NCI-H2196 treated with DMSO at 0.1 percent for 48 hours (cell line): ENCODE measurements at regions not wholly inside any gene's neighbourhood (a gene's known extent, or its start where the extent isn't known, plus 50 kb on each side); places are given as distances from the start of the nearest gene placed in this dataset.
A peak's percentile ranks its signal among the peaks of the same experiment; 100 is the strongest.
"Not testable (repeated sequence)": the region's sequence is repeated elsewhere in the genome, so short reads cannot be mapped to it uniquely, and the experiment has no call there.

Experiments used
- DNase-seq: peaks from one replicate; lab custom pipeline; 2025; ENCODE audit not compliant: unreplicated experiment; lab: John Stamatoyannopoulos, UW

GRCh38 chr13:110012102-110012739 is 225.8 kb upstream of the IRS2 start:
- no peak for DNase-seq

- DNase-seq: no peak
Measured at GRCh38 chr13:110010404-110011138, 224.2 kb upstream of the IRS2 start.

DNA sequence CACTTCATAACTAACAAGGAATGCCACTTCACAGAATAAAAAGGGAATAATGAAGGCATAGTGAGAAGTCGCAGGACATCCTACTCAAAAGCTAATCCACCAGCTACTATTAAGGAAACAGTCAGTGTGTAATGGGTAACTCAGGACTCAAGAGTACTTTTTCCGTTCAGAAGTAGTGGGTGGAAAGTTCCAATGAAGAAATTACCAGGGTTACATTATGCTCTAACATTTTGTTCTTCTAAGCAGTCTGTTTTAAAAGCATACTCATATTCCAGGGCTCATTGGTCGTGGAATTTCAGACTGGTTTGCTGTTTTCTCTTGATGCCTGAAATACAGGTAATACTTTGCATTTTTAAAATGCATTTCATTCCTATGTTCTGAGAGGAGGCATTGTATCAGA is 222.4 kb upstream of the IRS2 start:
- DNase-seq: no peak

GRCh38 chr13:110006304-110006703 is 219.9 kb upstream of the IRS2 start:
- DNase-seq: peak; percentile 4

- no peak for DNase-seq
Measured at GRCh38 chr13:110005563-110005962, 219.2 kb upstream of the IRS2 start.

GRCh38 chr13:110004814-110005213 is 218.4 kb upstream of the IRS2 start:
- DNase-seq: no peak

DNA sequence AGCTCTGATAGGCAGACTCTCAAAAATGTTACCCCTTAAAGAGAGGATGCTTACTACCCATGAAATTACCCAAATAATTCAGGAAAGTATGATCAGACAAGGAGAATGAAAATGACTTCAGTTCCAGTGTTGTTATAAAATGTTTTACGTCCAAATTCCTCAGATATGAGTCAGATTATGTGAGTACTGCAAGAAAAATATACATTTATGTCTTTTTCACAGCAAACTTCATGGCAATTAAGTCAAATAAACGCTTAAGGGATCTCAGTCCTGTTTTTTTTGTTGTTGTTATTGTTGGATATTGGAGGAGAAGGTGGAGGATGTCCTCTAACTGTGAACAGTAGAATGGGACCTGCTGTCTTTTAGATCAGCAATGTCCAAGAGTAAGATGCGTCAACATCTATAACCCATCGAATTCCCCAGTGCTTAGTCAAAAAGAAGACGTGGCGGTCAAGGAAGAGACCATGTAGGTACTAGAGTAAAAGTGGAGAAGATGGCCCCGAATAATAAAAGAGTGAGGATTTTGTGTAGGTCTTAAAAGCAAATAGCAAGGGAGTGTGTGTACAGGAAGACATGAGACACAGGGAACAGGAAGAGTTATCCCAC is 215.4 kb upstream of the IRS2 start:
- no peak for DNase-seq

DNA sequence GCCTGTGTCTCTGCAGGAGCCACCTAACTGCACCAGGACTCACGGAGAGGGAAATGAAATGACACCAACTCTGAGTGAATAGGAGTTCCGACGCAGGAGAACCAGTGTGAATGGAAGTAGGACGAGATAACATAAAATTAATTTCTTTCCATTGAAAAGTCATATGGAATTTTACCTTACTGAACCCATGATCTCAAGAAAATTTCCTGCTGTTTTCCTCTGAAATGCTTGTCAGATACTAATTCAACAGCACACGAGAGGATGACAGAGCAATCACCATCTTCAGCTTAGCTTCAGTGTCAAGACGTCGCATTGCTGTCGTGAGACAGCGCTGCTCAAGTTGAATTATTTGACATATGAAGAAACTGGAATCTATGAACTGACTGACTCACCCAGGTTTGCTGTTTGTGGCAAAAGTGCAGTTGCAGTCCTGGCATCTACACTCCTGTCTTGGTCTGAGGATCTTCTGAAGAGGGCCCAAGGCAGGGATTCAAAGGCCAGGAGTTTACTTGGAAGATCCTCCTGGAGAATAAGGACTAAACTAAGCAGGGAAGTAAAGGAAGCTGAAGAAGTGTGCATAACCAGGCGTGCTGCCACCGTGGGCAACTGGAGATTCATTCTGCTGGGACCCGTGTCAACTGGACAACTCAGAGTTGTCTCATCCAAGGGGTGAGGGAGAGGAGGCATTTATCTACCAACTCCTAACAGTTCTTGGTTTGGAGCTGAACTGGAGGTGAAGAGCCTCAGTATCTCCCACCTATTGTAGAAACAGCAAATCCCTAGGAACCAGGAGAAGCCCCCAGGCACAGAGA is 214.4 kb upstream of the IRS2 start:
- DNase-seq: no peak

- no peak for DNase-seq
Measured at GRCh38 chr13:109999659-110000533, 213.5 kb upstream of the IRS2 start.

DNA sequence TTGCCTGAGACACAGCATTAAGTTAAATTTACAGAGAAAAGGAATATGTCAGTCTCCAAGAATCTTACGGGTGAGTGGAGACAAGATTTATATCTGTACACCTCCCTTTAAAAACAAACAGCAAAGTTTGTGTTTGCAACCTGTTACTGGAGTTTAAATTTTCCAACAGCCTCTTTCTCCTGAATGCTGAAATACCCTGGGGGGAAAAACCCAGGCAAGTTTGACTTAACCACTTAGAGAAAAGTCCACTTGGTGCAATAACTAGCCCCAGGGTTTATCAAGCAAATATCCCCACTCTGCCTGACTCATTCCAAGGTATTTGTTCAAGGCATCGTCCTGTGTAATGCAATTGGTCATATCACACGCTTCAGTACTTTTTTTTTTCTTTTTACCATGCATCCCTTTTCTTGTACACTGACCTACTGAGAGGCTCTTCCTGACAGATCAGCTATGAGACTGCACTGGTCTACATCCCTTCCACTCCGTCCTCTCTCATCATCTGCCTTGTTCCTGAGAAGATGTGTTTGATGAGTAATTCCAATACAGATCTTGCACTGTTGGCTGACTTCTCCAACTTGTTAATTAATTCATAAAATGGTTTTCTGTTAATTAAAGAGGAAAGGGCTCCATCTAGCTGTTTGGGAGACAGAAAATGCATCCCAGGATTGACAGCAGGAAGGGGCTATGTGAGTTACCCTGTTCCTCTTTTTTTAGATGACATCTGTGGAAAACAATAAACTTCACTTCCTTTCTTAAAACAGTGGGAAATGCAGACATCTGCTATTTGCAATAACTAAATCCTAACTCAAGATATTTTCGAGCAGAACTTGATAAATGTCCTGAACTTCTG is 212.5 kb upstream of the IRS2 start:
- DNase-seq: no peak

DNA sequence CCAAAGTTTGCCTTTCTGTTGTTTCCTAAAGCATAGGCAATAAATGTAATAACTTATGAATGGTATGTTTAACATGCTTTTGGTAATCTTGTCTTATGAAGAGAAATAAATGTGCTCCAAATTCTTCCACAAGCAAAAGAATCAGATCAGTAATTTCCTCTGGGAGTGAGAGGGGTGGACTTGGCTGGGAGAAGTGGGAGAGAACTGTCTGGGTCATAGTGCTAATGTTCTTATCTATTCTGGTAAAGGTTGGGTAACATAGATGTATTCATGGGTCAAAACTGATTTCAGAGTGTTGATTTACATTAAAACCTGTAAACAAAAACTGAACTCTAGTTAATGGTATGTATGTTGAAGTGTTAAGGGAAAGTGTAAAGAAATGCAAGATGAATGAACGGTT is 211.7 kb upstream of the IRS2 start:
- no peak for DNase-seq

GRCh38 chr13:109997056-109997595 is 210.7 kb upstream of the IRS2 start:
- DNase-seq: not testable (repeated sequence)

- DNase-seq: no peak
Measured at GRCh38 chr13:109996404-109996960, 210.1 kb upstream of the IRS2 start.

GRCh38 chr13:109995578-109995977 is 209.2 kb upstream of the IRS2 start:
- DNase-seq: no peak

DNA sequence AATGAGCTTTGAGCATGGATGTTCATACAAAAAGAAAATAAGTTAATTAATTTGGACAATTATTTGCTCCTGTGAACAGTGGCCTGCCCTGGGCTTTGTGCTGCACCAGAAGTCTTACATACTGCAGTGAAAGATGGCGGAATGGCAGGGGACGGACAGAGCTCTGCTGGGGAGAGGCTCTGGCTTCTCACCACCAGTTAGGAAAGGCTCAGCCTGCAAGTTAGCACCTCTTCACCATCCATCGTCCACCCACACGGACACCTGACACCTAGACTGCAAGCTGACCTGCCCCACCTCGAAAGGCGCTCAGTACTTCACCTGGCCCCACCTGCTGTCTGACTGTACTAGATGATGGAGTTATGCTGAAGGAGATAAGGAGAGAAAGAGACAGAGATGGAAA is 203.9 kb upstream of the IRS2 start:
- DNase-seq: no peak

DNA sequence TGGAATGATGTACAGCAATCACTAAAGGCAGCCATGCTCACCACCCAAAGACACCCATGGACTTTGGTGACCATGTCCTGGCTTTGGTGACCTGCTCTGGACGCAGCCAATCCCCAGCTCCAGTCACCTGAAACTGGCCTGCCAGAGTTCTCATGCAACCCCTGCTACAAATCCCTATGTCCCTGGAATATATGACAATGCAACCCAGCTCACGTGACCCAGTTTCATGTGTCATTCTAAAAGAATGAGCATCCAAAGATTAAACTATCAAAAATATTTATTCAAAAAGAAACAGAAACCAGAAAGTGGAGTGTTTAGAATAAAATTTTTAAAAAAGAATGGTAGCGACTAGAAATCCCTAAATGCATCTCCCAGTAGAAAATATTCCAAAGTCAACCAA is 203.3 kb upstream of the IRS2 start:
- DNase-seq: no peak

- no peak for DNase-seq
Measured at GRCh38 chr13:109989155-109989554, 202.8 kb upstream of the IRS2 start.

DNA sequence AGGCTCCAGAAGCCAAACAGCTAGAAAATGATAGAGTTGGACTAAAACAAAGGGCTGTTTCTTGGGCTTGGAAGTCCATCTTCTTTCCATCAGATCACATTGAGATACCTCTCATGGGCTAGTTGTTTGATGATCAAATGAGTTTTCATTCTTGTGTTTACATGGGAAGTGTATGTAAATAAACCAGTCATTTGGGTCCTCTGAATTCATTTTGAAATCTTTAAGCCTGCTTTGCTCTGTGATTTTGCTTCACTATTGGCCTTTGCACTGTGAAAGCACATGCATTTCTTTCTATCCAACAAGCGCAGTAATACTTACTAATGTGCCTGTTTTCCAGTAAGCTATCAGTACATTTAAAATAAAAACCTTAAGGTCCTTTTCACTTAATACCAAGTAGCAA is 200.5 kb upstream of the IRS2 start:
- no peak for DNase-seq

DNA sequence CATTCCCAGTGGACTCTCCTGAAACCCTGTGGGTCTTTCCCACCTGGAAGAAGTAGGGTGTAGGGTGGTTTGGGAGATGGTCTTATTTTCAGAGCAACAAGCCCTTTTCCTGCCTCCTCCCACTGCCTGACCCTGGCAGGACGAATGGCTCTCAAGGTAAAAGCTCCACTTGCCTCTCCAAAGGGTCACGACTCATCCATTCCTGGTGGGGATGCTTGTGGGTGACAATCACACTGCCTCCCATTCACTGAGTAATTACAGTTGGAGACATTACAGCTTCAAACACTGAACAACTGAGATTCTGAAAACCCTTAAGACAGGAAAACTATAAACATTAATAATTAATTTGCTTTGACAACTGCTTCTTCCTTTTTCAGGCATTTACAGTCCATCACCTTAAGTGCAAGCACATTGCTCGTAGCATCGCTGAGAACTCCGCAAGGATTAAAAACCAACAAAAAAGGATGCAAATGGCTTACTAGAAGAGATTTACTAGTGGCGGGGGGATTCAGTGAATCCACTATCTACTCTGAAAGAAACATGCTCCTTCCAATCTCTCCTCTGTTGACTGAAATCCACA is 199.6 kb upstream of the IRS2 start:
- DNase-seq: no peak
